Fibroblast of peridontal ligament (primary cell): ENCODE measurements at regions not wholly inside any gene's neighbourhood (a gene's known extent, or its start where the extent isn't known, plus 50 kb on each side); places are given as distances from the start of the nearest gene placed in this dataset.
A peak's percentile ranks its signal among the peaks of the same experiment; 100 is the strongest.

ENCODE experiments used
- DNase-seq: peaks from one replicate; pipeline ENCODE4 v3.0.0-alpha.2; 2010; ENCODE audit errors: extremely low read depth

GRCh38 chr6:26290941-26291340 lies 74.1 kb upstream of the BTN3A2 start:
- no peak for DNase-seq

GRCh38 chr6:26292709-26293108 lies 72.3 kb upstream of the BTN3A2 start:
- DNase-seq = no peak

GRCh38 chr6:26294302-26294701 lies 70.7 kb upstream of the BTN3A2 start:
- no peak for DNase-seq

DNA sequence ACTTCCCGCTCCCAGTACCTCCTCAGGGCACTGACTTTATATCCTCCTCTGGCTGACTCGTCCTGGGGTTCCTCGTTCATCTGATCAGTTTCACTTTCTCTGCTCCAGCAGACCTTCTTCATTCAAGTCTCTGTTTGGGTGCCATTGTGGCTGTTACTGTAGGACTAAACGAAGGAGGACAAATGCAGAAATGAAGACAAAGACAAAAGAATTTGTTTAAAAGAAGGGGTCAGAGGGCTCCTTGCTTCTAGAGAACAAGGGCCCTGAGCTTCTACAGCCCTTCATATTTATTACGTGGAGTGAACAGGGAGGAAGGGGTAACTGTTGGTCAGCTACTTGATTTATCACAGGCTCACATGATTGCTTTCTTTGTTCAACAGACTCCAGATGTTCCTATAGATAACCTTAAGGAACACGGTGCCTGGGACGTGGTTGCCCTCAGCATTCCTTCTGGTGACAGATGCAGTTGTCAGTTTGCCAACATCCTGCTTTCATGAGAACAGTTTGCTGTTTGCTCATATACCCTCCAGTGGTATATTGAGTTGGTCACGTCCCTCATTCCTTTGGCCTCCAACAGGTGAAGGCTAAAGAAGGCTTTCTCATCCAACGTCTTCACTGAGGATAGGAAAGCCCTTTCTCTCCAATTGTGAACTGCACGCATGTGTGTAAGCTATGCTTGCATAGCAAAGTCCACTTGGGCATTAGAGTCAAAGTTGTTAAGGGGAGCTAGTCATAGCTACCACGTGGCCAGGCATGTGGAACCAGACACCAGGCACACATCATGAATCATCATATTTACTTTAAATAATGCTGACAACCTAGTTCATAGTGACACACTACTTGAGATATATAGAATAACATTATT lies 69.1 kb upstream of the BTN3A2 start:
- peak; percentile 74 for DNase-seq

DNA sequence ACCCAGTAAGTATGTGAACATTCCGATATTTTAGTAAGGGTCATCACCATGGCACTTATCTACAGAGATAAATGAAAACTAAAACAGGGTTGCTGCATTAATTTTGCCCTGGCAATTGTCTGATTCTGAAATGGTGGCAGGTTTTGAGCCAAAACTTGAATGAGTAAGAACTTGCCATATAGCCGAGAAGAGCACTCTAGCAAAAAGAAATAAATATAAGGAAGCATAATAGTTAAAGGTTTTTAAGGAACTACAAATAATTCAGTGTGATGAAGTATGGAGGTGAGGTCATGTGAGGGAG lies 68.5 kb upstream of the BTN3A2 start:
- no peak for DNase-seq

- no peak for DNase-seq
These were observed 67.9 kb upstream of the BTN3A2 start for GRCh38 chr6:26296857-26297648.

DNA sequence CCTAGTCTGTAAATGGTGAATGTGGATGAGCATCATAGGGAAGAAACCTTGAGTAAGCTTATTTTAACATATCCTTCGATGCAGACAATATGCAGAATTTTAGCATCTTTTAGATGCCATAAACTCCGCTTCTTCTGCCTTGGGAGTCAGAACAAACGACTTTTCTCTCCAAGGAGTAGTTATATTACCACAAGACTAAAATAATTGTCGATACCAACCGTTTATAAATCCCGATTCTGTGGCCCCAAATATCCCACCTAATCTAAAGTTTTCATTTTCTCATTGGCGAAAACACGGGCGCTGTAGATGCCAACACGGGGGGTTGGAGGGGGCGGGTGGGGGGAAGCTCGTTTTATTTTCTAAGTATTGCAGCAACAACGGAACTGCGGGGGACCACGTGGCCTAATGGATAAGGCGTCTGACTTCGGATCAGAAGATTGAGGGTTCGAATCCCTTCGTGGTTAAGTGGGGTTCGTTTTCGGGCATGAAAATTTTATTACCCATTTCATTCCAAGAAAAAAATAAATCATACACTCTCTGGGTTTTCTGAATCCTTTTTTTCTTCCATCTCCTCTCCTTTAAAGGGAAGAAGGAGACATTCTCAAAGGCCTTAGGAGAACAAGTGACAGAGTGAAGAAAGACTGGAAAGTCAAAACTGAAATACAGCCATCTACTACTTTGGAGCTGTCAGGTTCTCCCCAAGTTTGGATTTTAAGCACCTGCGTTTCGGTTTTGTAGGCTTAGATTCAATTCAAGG lies 65.5 kb upstream of the BTN3A2 start:
- no peak for DNase-seq

DNA sequence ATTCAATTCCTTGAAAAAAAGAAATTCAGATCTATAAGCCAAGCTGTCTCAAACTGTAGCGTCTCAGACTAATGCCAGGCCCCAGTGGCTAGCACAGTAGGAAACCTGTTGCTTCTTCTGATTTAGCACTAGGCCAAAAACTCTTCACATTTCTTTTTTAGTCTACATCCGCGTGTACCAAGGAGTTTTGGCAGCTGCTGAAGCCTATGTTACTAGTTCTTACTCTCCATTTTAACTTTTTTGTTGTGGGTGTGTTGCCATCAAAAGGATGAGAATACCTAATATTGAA lies 65.0 kb upstream of the BTN3A2 start:
- no peak for DNase-seq

DNA sequence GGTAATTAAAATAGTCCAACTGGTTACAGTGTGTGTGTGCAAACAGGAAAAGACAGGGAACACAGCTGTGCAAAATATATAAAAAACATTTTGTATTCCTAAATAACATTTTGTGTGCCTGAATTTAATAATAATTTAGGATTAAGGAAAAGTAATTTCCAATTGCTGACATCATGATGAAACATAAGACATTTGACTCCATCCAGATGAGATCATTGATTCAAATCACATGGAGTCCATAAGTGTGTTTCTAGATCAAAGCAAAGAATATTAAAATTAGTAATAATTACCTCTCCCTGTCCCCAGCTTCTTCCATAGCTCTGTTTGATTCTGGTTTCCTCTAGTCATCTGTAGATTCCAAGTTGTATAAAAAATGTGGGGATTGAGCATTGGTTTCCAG lies 64.6 kb upstream of the BTN3A2 start:
- no peak for DNase-seq

DNA sequence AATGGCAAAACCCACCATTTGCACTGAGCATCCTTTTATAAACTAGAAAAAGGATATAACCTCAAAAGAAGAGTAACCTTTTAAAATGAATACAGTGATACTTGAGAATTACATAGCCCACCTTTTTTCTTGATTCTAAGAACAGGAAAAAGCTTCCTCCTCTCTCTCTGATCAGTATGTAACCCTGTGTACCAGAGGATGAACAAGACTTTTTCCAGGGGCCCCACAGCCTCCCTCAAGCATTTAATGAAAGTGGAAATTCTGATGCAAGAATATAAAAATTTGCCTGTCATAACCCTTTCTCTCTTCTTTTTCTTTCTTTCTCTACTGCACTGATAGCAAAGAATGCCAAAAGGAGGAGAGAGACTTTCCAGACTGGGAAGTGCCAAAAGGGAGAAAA lies 64.2 kb upstream of the BTN3A2 start:
- no peak for DNase-seq

- DNase-seq = no peak
These were observed 63.4 kb upstream of the BTN3A2 start for GRCh38 chr6:26301638-26302037.

DNA sequence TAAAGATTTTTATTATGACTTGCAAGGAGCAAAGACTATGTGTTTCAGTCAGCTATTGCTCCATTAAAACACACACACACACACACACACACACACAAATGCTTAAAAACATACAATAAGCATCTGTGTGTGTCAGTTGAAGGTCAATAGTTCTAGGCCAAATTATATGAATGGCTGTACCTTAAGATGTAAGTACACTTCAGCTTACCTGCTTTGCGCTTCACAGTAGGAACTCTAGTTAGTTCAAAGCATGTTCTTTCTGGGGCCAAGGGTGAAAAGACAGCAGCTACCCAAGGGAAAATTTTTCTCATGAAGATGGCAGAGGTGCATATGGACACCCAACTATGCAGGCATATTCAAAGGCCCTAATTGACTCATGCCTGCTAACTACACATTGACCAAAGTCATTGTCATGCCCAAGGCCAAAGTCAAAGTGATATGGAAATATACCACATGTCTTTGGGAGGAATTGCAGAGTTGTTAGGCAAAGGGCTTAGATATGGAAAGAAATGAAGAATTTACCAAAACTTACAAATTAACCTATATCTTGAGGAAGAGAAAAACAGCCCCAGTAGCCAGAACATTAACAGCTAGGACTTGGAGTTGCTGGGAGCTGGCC lies 61.9 kb upstream of the BTN3A2 start:
- DNase-seq = no peak

GRCh38 chr6:26304213-26304796 lies 60.7 kb upstream of the BTN3A2 start:
- DNase-seq = no peak

DNA sequence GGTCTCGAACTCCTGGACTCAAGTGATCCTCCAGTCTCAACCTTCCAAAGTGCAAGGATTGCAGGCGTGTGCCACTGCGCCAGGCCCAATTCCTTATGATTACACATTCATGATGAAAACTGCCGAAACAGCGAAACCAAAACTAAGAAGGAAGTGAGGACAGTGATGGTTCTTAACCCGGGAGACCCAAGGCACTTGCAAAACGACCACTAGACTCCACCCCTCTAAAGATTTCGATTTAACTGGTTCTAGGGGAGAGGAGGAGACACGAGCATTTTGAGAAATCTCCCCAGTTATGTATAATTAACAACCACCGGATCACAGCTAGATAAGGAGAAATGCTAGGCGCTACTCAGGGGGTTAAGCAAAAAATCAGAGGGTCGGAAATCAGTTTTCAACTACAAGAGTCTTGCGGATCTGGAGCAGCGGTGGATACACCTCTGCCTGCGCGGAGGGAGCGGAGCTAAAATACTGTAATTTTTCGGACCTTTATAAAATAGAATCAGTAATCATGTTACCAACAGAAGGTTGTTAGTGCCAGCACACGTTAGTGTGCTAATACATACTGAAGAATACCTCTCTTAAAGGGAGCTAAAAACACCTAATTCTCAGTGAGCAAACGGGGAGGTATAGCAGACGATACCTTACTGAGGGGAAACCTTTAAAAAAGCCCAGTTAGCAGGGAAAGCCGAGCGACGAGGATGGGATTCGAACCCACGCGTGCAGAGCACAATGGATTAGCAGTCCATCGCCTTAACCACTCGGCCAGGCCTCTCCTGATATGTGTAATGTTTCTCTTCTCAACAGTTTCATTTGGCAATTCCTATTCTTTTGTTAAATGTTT lies 60.0 kb upstream of the BTN3A2 start:
- peak; percentile 97 for DNase-seq

DNA sequence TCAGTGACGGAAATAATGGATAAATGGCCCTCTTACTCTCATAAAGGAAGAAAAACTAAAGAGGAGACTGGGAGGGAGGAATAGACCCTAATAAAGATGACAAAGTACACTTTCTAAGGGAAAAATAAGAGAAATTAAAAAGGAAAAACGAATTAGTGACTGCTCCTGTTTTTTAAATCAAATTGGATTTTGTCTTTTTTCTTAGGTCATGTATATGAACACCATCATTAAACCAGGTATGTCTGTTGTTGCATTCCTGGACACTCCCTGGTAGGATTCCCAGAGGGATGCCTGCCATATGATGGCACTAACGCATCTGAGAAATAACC lies 59.4 kb upstream of the BTN3A2 start:
- no peak for DNase-seq

- DNase-seq = no peak
These were observed 58.8 kb upstream of the BTN3A2 start for GRCh38 chr6:26306232-26306631.

GRCh38 chr6:26307850-26308249 lies 57.1 kb upstream of the BTN3A2 start:
- DNase-seq = no peak

- peak; percentile 51 for DNase-seq
These were observed 55.3 kb upstream of the BTN3A2 start for GRCh38 chr6:26309731-26310142.

- peak; percentile 62 for DNase-seq
These were observed 54.0 kb upstream of the BTN3A2 start for GRCh38 chr6:26311012-26311384.

GRCh38 chr6:26311385-26312095 lies 53.5 kb upstream of the BTN3A2 start:
- DNase-seq = peak; percentile 81

DNA sequence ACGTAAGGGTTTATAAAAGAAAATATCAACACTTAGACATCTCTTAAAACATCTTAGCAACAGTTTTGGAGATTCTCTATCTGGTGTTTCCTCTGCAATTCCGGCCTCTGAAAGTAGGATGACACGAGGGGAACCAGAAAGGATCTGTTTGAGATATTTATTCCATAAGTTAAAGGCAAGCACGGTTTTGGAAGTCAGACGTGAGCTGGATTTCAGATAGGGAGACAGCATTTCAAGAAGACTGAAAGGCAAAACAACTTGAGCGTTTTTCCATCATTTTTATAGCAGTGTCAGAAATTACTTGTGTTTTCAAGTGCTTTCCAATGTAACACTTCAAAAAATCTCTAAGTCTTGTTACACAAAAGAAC lies 52.9 kb upstream of the BTN3A2 start:
- peak; percentile 57 for DNase-seq
